HCT116 (cell line): ENCODE measurements at regions not wholly inside any gene's neighbourhood (a gene's known extent, or its start where the extent isn't known, plus 50 kb on each side); places are given as distances from the start of the nearest gene placed in this dataset.

Experiments used
- ATAC-seq: fragments of 200-7000 bp; cut with Tn5 transposase; 2 replicates; pipeline ENCODE4 v1.9.1; 2020; ENCODE audit warnings: mild to moderate bottlenecking, moderate library complexity
- BruUV-seq: library from RNA; stranded (reverse); fragments of 400-500 nt; replicated peaks from 2 replicates; lab custom pipeline; 2021; lab: Mats Ljungman, UMichigan
- CTCF ChIA-PET: fragments of 300-600 bp; sonication (Branson Sonifier 250); formaldehyde crosslinking; loops from one replicate; lab custom pipeline; 2021; ENCODE audit warnings: antibody characterized with exemption; lab: Charles Lee
- POLR2A ChIA-PET: fragments of 300-600, 350-600 bp; sonication (Branson Sonifier 250); formaldehyde crosslinking; loops from one replicate; lab custom pipeline; 2021; ENCODE audit warnings: antibody characterized with exemption; lab: Charles Lee
- RAD21 ChIA-PET, 2 experiments: fragments of 300-600 bp; sonication (Branson Sonifier 250); formaldehyde crosslinking; loops; one replicate each; lab custom pipeline; 2023; ENCODE audit warnings: low total read pairs in 2 of 2; ENCODE audit not compliant: uncharacterized antibody in 2 of 2, unreplicated experiment in 2 of 2, low non-redundant PET in 1 of 2; lab: Charles Lee
- DNase-seq: peaks from one replicate; pipeline ENCODE4 v3.0.0-alpha.2; 2010; ENCODE audit warnings: low read depth, low spot score
- H2AFZ ChIP-seq: fragments of 200-600 bp; shearing (Covaris generic), sonication (generic); 2 replicates; pipeline ENCODE4 v1.6.1; 2017; ENCODE audit warnings: low read depth, mixed run types, mixed read lengths, antibody characterized with exemption, low read length; ENCODE audit not compliant: poor library complexity, severe bottlenecking
- H3K27ac ChIP-seq: 2 replicates; pipeline ENCODE4 v1.5.1; 2012; ENCODE audit warnings: low read depth, low read length
- H3K27me3 ChIP-seq: fragments of 200-600 bp; sonication (generic); 2 replicates; pipeline ENCODE4 v1.6.1; 2016; ENCODE audit warnings: mixed run types, low read length, mixed read lengths; ENCODE audit not compliant: insufficient read depth
- H3K36me3 ChIP-seq, 2 experiments: fragments of 200-500 bp in 1 of 2; fragments of 200-600 bp in 1 of 2; sonication (Bioruptor generic) in 1 of 2; sonication (generic) in 1 of 2; 2 replicates each; pipeline versions ENCODE4 v1.5.1 to v1.6.1; 2014 to 2016; ENCODE audit warnings: low read length in 2 of 2, inconsistent platforms in 1 of 2, mixed read lengths in 1 of 2, mixed run types in 1 of 2; ENCODE audit not compliant: insufficient read depth in 2 of 2, control insufficient read depth in 1 of 2
- H3K4me1 ChIP-seq, 2 experiments: fragments of 200-600 bp in 1 of 2; sonication (generic) in 1 of 2; 2 replicates each; pipeline versions ENCODE4 v1.5.1 to v1.6.1; 2012 to 2017; ENCODE audit warnings: low read length in 2 of 2, inconsistent platforms in 1 of 2, mild to moderate bottlenecking in 1 of 2, mixed read lengths in 1 of 2, mixed run types in 1 of 2, moderate library complexity in 1 of 2; ENCODE audit not compliant: insufficient read depth in 2 of 2, control insufficient read depth in 1 of 2
- H3K4me2 ChIP-seq: fragments of 200-600 bp; sonication (generic); 2 replicates; pipeline ENCODE4 v1.6.1; 2017; ENCODE audit warnings: mixed run types, low read length, mixed read lengths
- H3K4me3 ChIP-seq, 2 experiments: fragments of 200-600 bp in 1 of 2; sonication (generic) in 1 of 2; replicated peaks in 1 of 2; 2 replicates each; pipeline ENCODE4 v1.5.1; 2011 to 2016; ENCODE audit warnings: low read length in 2 of 2, control low read depth in 1 of 2, low read depth in 1 of 2, mild to moderate bottlenecking in 1 of 2, mixed read lengths in 1 of 2, mixed run types in 1 of 2
- H3K79me2 ChIP-seq: fragments of 200-600 bp; sonication (generic); 2 replicates; pipeline ENCODE4 v1.6.1; 2017; ENCODE audit warnings: mild to moderate bottlenecking, mixed run types, low read length, moderate library complexity, mixed read lengths; ENCODE audit not compliant: insufficient read depth
- H3K9ac ChIP-seq: fragments of 200-600 bp; sonication (generic); 2 replicates; pipeline ENCODE4 v1.6.1; 2016; ENCODE audit warnings: low read length, mixed read lengths
- H3K9me2 ChIP-seq: fragments of 200-600 bp; sonication (generic), shearing (Covaris generic); 2 replicates; pipeline ENCODE4 v1.6.1; 2017; ENCODE audit warnings: mixed run types, mild to moderate bottlenecking, moderate library complexity; ENCODE audit not compliant: insufficient read depth
- H3K9me3 ChIP-seq, 2 experiments: fragments of 200-500 bp in 1 of 2; fragments of 200-600 bp in 1 of 2; sonication (Bioruptor generic) in 1 of 2; sonication (generic) in 1 of 2; 2 replicates each; pipeline ENCODE4 v1.6.1; 2014 to 2017; ENCODE audit warnings: low read length in 2 of 2, mixed read lengths in 2 of 2, inconsistent platforms in 1 of 2, low read depth in 1 of 2, mild to moderate bottlenecking in 1 of 2, mixed run types in 1 of 2, moderate library complexity in 1 of 2; ENCODE audit not compliant: control insufficient read depth in 1 of 2, insufficient read depth in 1 of 2
- H4K20me1 ChIP-seq: fragments of 200-600 bp; sonication (generic), shearing (Covaris generic); 2 replicates; pipeline ENCODE4 v1.6.1; 2017; ENCODE audit warnings: mixed run types, mild to moderate bottlenecking, moderate library complexity; ENCODE audit not compliant: insufficient read depth
- CEBPB ChIP-seq: IDR thresholded peaks from 2 replicates; pipeline ENCODE4 v1.6.1; 2012; ENCODE audit warnings: low read depth
- EGR1 ChIP-seq: IDR thresholded peaks from 2 replicates; pipeline ENCODE4 v1.6.1; 2012; ENCODE audit warnings: low read depth
- EZH2phosphoT487 ChIP-seq: fragments of 200-600 bp; IDR thresholded peaks from 2 replicates; pipeline ENCODE4 v1.6.1; 2018; ENCODE audit warnings: antibody characterized with exemption, borderline replicate concordance
- FOSL1 ChIP-seq: IDR thresholded peaks from 2 replicates; pipeline ENCODE4 v1.6.1; 2012; ENCODE audit warnings: low read depth
- REST ChIP-seq: IDR thresholded peaks from 2 replicates; pipeline ENCODE4 v1.6.1; 2012; ENCODE audit warnings: low read depth
- SIN3A ChIP-seq: IDR thresholded peaks from 2 replicates; pipeline ENCODE4 v1.6.1; 2012; ENCODE audit warnings: low read depth
- ZNF274 ChIP-seq: fragments of 200-500 bp; sonication (Bioruptor generic); IDR thresholded peaks from 2 replicates; pipeline ENCODE4 v1.6.1; 2014; ENCODE audit warnings: mild to moderate bottlenecking, low read depth, low read length, inconsistent platforms
- intact Hi-C: fragments of 100-400 bp; cut with micrococcal nuclease; formaldehyde crosslinking; loops from 2 replicates; pipeline ENCODE4 v1.10.0; 2022
- TF ChIP-seq, protein P1 (sequence below): IDR thresholded peaks from 2 replicates; pipeline ENCODE4 v1.6.1; 2012
- TF ChIP-seq, protein P2 (sequence below), 3 experiments: fragments of 200-600 bp in 1 of 3; sonication (generic) in 1 of 3; IDR thresholded peaks in 2 of 3; conservative IDR thresholded peaks in 1 of 3; 2 replicates each; pipeline ENCODE4 v1.5.1; 2012 to 2017; ENCODE audit warnings: low read depth in 2 of 3, low read length in 2 of 3, antibody characterized with exemption in 1 of 3, borderline replicate concordance in 1 of 3, control low read depth in 1 of 3, mild to moderate bottlenecking in 1 of 3, mixed read lengths in 1 of 3, mixed run types in 1 of 3, moderate library complexity in 1 of 3; ENCODE audit not compliant: insufficient read depth in 1 of 3
- TF ChIP-seq, protein P3 (sequence below): IDR thresholded peaks from 2 replicates; pipeline ENCODE4 v1.6.1; 2012

DNA sequence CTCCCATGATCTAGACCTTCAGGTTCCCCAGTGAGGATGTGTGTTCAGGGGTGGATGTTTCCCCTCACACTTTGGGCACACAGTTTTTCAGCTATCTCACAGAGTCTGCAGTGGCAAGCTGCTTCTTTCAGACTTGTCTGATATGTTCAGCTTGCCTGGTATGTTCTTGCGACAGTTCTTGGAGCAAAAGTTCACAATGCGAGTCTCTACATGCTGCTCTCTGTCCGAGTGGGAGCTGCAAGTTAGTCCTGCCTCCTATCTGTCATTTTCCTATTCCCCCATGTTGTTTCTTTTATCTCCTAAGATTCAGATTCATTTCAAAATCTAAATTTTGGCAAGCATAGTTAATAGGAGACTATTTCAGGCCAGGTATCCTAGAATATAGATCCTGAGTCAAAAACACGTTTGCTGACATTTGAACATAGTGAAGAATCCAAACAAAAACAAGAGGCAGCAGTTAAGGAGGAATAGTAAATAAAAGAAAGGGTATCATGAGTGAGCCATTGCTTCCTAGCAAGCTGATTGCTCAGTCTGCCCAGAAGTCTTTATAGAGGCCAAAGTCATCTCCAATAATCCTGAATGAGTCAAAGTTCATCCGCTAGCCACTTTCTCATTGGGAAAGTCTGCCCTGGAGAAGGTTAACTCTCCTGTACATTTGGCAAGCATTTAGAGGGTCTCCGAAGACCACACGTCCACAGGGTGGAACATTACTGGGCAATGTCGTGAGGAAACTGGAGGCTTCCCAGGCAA lies 140.2 kb upstream of the MOCS1 start:
- intact Hi-C loops = no loop called here
- Histone ChIP-seq H3K9ac (no peak overlapping the region), H3K4me2 (no peak overlapping the region), H4K20me1 (no peaks in the 10 kb centered on the region), H3K9me3 (no peaks in the 10 kb centered on the region), H3K36me3 (no peaks in the 10 kb centered on the region), H3K9me2 (no peaks in the 10 kb centered on the region), H2AFZ (no peak overlapping the region), H3K27ac (no peak overlapping the region), H3K4me3 (no peak overlapping the region), H3K79me2 (no peaks in the 10 kb centered on the region), H3K4me1 (no peaks in the 10 kb centered on the region), H3K27me3 (0 out of 2 replicates have a peak, but pooled peaks cover 12% of the 10 kb centered on the region)
- ChIA-PET RAD21 (no interaction called here), POLR2A (no interaction called here), CTCF (no interaction called here)
- no peak for DNase-seq
- TF ChIP-seq, protein P1, sequence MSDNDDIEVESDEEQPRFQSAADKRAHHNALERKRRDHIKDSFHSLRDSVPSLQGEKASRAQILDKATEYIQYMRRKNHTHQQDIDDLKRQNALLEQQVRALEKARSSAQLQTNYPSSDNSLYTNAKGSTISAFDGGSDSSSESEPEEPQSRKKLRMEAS = no peak
- TF ChIP-seq ZNF274 (no peak), EZH2phosphoT487 (no peak), CEBPB (no peak), EGR1 (no peak), SIN3A (no peak), FOSL1 (no peak), REST (no peak)
- TF ChIP-seq, protein P2, sequence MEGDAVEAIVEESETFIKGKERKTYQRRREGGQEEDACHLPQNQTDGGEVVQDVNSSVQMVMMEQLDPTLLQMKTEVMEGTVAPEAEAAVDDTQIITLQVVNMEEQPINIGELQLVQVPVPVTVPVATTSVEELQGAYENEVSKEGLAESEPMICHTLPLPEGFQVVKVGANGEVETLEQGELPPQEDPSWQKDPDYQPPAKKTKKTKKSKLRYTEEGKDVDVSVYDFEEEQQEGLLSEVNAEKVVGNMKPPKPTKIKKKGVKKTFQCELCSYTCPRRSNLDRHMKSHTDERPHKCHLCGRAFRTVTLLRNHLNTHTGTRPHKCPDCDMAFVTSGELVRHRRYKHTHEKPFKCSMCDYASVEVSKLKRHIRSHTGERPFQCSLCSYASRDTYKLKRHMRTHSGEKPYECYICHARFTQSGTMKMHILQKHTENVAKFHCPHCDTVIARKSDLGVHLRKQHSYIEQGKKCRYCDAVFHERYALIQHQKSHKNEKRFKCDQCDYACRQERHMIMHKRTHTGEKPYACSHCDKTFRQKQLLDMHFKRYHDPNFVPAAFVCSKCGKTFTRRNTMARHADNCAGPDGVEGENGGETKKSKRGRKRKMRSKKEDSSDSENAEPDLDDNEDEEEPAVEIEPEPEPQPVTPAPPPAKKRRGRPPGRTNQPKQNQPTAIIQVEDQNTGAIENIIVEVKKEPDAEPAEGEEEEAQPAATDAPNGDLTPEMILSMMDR (IDR thresholded peaks at IDR 0.05 in 2 of 3, conservative IDR thresholded peaks at IDR 0.05 in 1 of 3; ENCODE audit: borderline replicate concordance in 1 of 3, insufficient read depth in 1 of 3, low read depth in 2 of 3, low read length in 2 of 3) = no peak
- TF ChIP-seq, protein P3, sequence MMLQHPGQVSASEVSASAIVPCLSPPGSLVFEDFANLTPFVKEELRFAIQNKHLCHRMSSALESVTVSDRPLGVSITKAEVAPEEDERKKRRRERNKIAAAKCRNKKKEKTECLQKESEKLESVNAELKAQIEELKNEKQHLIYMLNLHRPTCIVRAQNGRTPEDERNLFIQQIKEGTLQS = no peak
- ATAC-seq = no peak
- no TSS peak for BruUV-seq
